A549 (cell line): ENCODE measurements at regions not wholly inside any gene's neighbourhood (a gene's known extent, or its start where the extent isn't known, plus 50 kb on each side); places are given as distances from the start of the nearest gene placed in this dataset.

ENCODE experiments used
- ATAC-seq, 2 experiments: fragments of 200-7000 bp in 1 of 2; fragments of >200 bp in 1 of 2; cut with Nextera tagmentation in 1 of 2; cut with Tn5 transposase in 1 of 2; 3 replicates each; pipeline versions ENCODE4 v1.8.0 to v1.9.1; 2018 to 2020; ENCODE audit warnings: mild to moderate bottlenecking in 1 of 2, moderate library complexity in 1 of 2
- CTCF ChIA-PET: fragments of 300-600 bp; sonication (Branson Sonifier 250); formaldehyde crosslinking; extraction: SDS; loops from one replicate; lab custom pipeline; 2021; ENCODE audit warnings: antibody characterized with exemption, inconsistent platforms; lab: Yijun Ruan, JAX
- POLR2A ChIA-PET: fragments of 350-600 bp; formaldehyde crosslinking; extraction: SDS; loops from one replicate; lab custom pipeline; 2021; ENCODE audit warnings: antibody characterized with exemption, inconsistent platforms; lab: Yijun Ruan, JAX
- DNase-seq, 2 experiments: peaks; one replicate each; pipeline versions ENCODE4 v3.0.0 to v3.0.0-alpha.2; 2011 to 2016; ENCODE audit warnings: low read depth in 1 of 2, low spot score in 1 of 2
- FAIRE-seq: peaks from 2 replicates; lab custom pipeline; 2011; peaks lifted over from hg19 to GRCh38; lab: Jason Lieb, UNC
- H3K27ac ChIP-seq, 2 experiments: fragments of >200 bp; sonication (Bioruptor Twin); formaldehyde crosslinking; 3 replicates each; pipeline ENCODE4 v1.5.1; 2016 to 2017
- H3K4me1 ChIP-seq: fragments of >200 bp; sonication (Bioruptor Twin); formaldehyde crosslinking; 3 replicates; pipeline ENCODE4 v1.6.1; 2016
- H3K4me2 ChIP-seq: fragments of >200 bp; sonication (Bioruptor Twin); formaldehyde crosslinking; 3 replicates; pipeline ENCODE4 v1.6.1; 2016
- H3K4me3 ChIP-seq: fragments of >200 bp; sonication (Bioruptor Twin); formaldehyde crosslinking; 3 replicates; pipeline ENCODE4 v1.5.1; 2016
- H3K9me3 ChIP-seq: fragments of >200 bp; sonication (Bioruptor Twin); formaldehyde crosslinking; 3 replicates; pipeline ENCODE4 v1.6.1; 2016
- BHLHE40 ChIP-seq: IDR thresholded peaks from 2 replicates; pipeline ENCODE4 v1.6.1; 2012; ENCODE audit warnings: low read depth, low read length, inconsistent platforms
- CHD4 ChIP-seq: fragments of 200-600 bp; sonication (generic); IDR thresholded peaks from 2 replicates; pipeline ENCODE4 v1.6.1; 2016; ENCODE audit warnings: antibody characterized with exemption, mild to moderate bottlenecking, borderline replicate concordance
- EHF ChIP-seq: fragments of 250-450 bp; sonication (Bioruptor Pico); IDR thresholded peaks from 2 replicates; pipeline ENCODE4 v1.5.0; 2020; ENCODE audit warnings: mild to moderate bottlenecking
- EHMT2 ChIP-seq: fragments of 200-600 bp; sonication (generic); IDR thresholded peaks from 2 replicates; pipeline ENCODE4 v1.6.1; 2016; ENCODE audit warnings: antibody characterized with exemption, low read depth, mild to moderate bottlenecking, moderate library complexity
- ESRRA ChIP-seq: fragments of 150-350 bp; IDR thresholded peaks from 2 replicates; pipeline ENCODE4 v1.6.1; 2014; ENCODE audit warnings: mild to moderate bottlenecking, low read length, borderline replicate concordance
- FOSL2 ChIP-seq, 2 experiments: fragments of 450-650 bp in 1 of 2; fragments of >200 bp in 1 of 2; sonication (Bioruptor Twin) in 1 of 2; formaldehyde crosslinking; IDR thresholded peaks; 2 replicates each; pipeline versions ENCODE4 v1.5.0 to v1.6.1; 2016 to 2020; ENCODE audit warnings: mild to moderate bottlenecking in 1 of 2, moderate library complexity in 1 of 2
- GATA3 ChIP-seq: IDR thresholded peaks from 2 replicates; pipeline ENCODE4 v1.6.1; 2012; ENCODE audit warnings: borderline replicate concordance
- HDAC2 ChIP-seq: fragments of 200-600 bp; sonication (generic); IDR thresholded peaks from 2 replicates; pipeline ENCODE4 v1.6.1; 2016
- MAFK ChIP-seq: fragments of 450-650 bp; IDR thresholded peaks from 2 replicates; pipeline ENCODE4 v1.6.1; 2014; ENCODE audit not compliant: partially characterized antibody
- MAX ChIP-seq: IDR thresholded peaks from 2 replicates; pipeline ENCODE4 v1.6.1; 2012
- MAZ ChIP-seq: fragments of 150-350 bp; IDR thresholded peaks from 2 replicates; pipeline ENCODE4 v1.6.1; 2014; ENCODE audit warnings: antibody characterized with exemption, low read depth, low read length, borderline replicate concordance
- NPAS2 ChIP-seq: fragments of 250-450 bp; sonication (Bioruptor Pico); IDR thresholded peaks from 2 replicates; pipeline ENCODE4 v1.8.0; 2022; ENCODE audit warnings: mild to moderate bottlenecking, moderate library complexity, borderline replicate concordance
- PHF8 ChIP-seq: fragments of 200-600 bp; sonication (generic); IDR thresholded peaks from 2 replicates; pipeline ENCODE4 v1.6.1; 2016; ENCODE audit warnings: low read depth, mild to moderate bottlenecking, antibody characterized with exemption, moderate library complexity, borderline replicate concordance
- POLR2AphosphoS2 ChIP-seq: conservative IDR thresholded peaks from 2 replicates; pipeline ENCODE4 v1.6.1; 2012; ENCODE audit warnings: low read length, improper control_type of control experiment, inconsistent platforms
- RAD21 ChIP-seq, 2 experiments: fragments of >200 bp in 1 of 2; sonication (Bioruptor Twin) in 1 of 2; formaldehyde crosslinking in 1 of 2; IDR thresholded peaks in 1 of 2; conservative IDR thresholded peaks in 1 of 2; 2 replicates in 1 of 2; 3 replicates in 1 of 2; pipeline ENCODE4 v1.6.1; 2012 to 2018; ENCODE audit warnings: inconsistent platforms in 1 of 2
- SMC3 ChIP-seq: fragments of >200 bp; sonication (Bioruptor Twin); formaldehyde crosslinking; IDR thresholded peaks from 3 replicates; pipeline ENCODE4 v1.6.1; 2018; ENCODE audit warnings: inconsistent platforms
- TFCP2L1 ChIP-seq: fragments of 250-450 bp; sonication (Bioruptor Pico); IDR thresholded peaks from 2 replicates; pipeline ENCODE4 v1.5.0; 2021; ENCODE audit warnings: mild to moderate bottlenecking
- ZNF302 ChIP-seq: fragments of 250-450 bp; sonication (Bioruptor Pico); IDR thresholded peaks from 2 replicates; pipeline ENCODE4 v1.9.0; 2021; ENCODE audit warnings: inconsistent platforms, mild to moderate bottlenecking, moderate library complexity
- WGBS: methylation state at CpG from one replicate; pipeline ENCODE4 v1.1.6; 2017; ENCODE audit errors: missing lambda C conversion rate; 5-methylcytosine and 5-hydroxymethylcytosine counted together
- TF ChIP-seq, protein P1 (sequence below): fragments of >200 bp; sonication (Bioruptor Twin); formaldehyde crosslinking; IDR thresholded peaks from 3 replicates; pipeline ENCODE4 v1.6.1; 2016
- TF ChIP-seq, protein P2 (sequence below): fragments of >200 bp; sonication (Bioruptor Twin); formaldehyde crosslinking; IDR thresholded peaks from 2 replicates; pipeline ENCODE4 v1.6.1; 2016
- TF ChIP-seq, protein P3 (sequence below): fragments of >200 bp; sonication (Bioruptor Twin); formaldehyde crosslinking; IDR thresholded peaks from 3 replicates; pipeline ENCODE4 v1.5.1; 2016
- TF ChIP-seq, protein P4 (sequence below): IDR thresholded peaks from 2 replicates; pipeline ENCODE4 v1.6.1; 2012; ENCODE audit warnings: low read depth, borderline replicate concordance

- TF ChIP-seq, protein P1, sequence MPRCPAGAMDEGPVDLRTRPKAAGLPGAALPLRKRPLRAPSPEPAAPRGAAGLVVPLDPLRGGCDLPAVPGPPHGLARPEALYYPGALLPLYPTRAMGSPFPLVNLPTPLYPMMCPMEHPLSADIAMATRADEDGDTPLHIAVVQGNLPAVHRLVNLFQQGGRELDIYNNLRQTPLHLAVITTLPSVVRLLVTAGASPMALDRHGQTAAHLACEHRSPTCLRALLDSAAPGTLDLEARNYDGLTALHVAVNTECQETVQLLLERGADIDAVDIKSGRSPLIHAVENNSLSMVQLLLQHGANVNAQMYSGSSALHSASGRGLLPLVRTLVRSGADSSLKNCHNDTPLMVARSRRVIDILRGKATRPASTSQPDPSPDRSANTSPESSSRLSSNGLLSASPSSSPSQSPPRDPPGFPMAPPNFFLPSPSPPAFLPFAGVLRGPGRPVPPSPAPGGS = no peak
Measured at GRCh38 chr1:17982197-17982596, 125.4 kb upstream of the IGSF21 start (continued).

DNA sequence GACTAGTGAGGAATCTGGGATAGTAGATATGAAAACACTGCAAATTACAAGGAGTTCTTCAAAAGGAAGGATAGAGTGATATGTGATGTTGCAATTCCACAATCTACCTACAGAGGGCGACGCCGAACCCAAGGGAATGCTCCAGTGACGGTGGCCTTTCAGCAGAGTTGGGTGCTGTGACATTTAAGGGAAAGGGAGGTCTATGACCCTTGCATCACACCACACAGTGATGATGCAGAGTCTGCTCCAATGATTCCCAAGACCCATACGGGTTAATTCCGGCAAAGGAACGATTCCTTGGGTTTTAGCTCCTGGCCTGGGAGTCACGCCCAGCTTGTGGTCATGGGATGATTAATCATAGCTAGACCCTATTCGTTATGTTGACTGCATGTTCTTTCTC, 123.0 kb upstream of the IGSF21 start:
- TF ChIP-seq MAFK (no peak), PHF8 (no peak), RAD21 (conservative IDR thresholded peaks at IDR 0.05 in 1 of 2, IDR thresholded peaks at IDR 0.05 in 1 of 2) (peak in 1 of 2 experiments; percentile 41; a peak in 2 of 5 replicates), POLR2AphosphoS2 (no peak), NPAS2 (no peak), GATA3 (no peak), SMC3 (0 out of 3 replicates have a peak, but pooled peaks have one; percentile 7)
- TF ChIP-seq, protein P2, sequence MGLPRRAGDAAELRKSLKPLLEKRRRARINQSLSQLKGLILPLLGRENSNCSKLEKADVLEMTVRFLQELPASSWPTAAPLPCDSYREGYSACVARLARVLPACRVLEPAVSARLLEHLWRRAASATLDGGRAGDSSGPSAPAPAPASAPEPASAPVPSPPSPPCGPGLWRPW = no peak
- TF ChIP-seq, protein P3, sequence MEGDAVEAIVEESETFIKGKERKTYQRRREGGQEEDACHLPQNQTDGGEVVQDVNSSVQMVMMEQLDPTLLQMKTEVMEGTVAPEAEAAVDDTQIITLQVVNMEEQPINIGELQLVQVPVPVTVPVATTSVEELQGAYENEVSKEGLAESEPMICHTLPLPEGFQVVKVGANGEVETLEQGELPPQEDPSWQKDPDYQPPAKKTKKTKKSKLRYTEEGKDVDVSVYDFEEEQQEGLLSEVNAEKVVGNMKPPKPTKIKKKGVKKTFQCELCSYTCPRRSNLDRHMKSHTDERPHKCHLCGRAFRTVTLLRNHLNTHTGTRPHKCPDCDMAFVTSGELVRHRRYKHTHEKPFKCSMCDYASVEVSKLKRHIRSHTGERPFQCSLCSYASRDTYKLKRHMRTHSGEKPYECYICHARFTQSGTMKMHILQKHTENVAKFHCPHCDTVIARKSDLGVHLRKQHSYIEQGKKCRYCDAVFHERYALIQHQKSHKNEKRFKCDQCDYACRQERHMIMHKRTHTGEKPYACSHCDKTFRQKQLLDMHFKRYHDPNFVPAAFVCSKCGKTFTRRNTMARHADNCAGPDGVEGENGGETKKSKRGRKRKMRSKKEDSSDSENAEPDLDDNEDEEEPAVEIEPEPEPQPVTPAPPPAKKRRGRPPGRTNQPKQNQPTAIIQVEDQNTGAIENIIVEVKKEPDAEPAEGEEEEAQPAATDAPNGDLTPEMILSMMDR = peak; percentile 29
- TF ChIP-seq, all 56 proteins: peak for 3
- no peaks in the 10 kb centered on the region for H3K9me3 ChIP-seq
- FAIRE-seq (no peak), DNase-seq (peak; percentile 13 to 16), ATAC-seq (0 out of 6 replicates have a peak, but pooled peaks of 1 of the 2 experiments have one; percentile 39)
- POLR2A ChIA-PET = no interaction called here
- CTCF ChIA-PET = no interaction called here
- no peaks in the 10 kb centered on the region for H3K4me1 ChIP-seq
- H3K27ac ChIP-seq = no peak overlapping the region
- H3K4me2 ChIP-seq = no peak overlapping the region
- no peak overlapping the region for H3K4me3 ChIP-seq
- 7% methylated on average over 9 of the region's 9 CpGs for WGBS

DNA sequence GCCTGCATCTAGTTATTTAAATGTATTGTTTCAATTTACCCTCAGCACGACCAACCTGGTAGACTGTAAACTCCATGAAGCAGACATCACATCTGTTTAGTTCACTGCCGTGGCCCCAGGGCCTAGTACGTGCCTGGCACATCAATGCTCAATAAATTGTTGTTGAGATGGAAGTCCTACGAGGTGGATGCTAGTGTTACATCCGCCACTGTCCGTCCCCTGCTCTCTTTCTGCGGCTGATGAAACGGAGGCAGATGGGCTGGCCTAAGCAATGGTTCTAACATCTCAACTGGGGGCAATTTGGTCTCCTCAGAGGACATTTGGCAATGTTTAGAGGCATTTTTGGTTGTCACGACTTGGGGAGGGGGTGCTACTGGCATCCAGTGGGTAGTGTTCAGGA, 121.4 kb upstream of the IGSF21 start:
- H3K4me2 ChIP-seq = no peak overlapping the region
- no peaks in the 10 kb centered on the region for H3K4me1 ChIP-seq
- DNase-seq (no peak), ATAC-seq (no peak), FAIRE-seq (no peak)
- H3K9me3 ChIP-seq = no peaks in the 10 kb centered on the region
- H3K27ac ChIP-seq = no peak overlapping the region
- TF ChIP-seq BHLHE40 (no peak), EHF (CRISPR knock-in tag) (no peak), EHMT2 (no peak), CHD4 (no peak), HDAC2 (no peak), MAX (no peak), NPAS2 (no peak), MAZ (no peak), TFCP2L1 (CRISPR knock-in tag) (no peak), MAFK (no peak), FOSL2 (IDR thresholded peaks at IDR 0.05) (no peak), FOSL2 (CRISPR knock-in tag; IDR thresholded peaks at IDR 0.05) (no peak), ZNF302 (CRISPR knock-in tag) (no peak), ESRRA (no peak)
- TF ChIP-seq, protein P4, sequence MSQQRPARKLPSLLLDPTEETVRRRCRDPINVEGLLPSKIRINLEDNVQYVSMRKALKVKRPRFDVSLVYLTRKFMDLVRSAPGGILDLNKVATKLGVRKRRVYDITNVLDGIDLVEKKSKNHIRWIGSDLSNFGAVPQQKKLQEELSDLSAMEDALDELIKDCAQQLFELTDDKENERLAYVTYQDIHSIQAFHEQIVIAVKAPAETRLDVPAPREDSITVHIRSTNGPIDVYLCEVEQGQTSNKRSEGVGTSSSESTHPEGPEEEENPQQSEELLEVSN = no peak
- TF ChIP-seq, protein P3 = no peak
- ChIA-PET POLR2A (no interaction called here), CTCF (no interaction called here)
- no peak overlapping the region for H3K4me3 ChIP-seq
- 46% methylated on average over 8 of the region's 9 CpGs for WGBS
